Panc1 (cell line): ENCODE measurements at regions not wholly inside any gene's neighbourhood (a gene's known extent, or its start where the extent isn't known, plus 50 kb on each side); places are given as distances from the start of the nearest gene placed in this dataset.

Source experiments
- CTCF ChIP-seq: fragments of 450-650 bp; IDR thresholded peaks from 2 replicates; pipeline ENCODE4 v1.5.1; 2017; ENCODE audit warnings: mild to moderate bottlenecking
- POLR2AphosphoS5 ChIP-seq: IDR thresholded peaks from 2 replicates; pipeline ENCODE4 v1.6.1; 2012; ENCODE audit warnings: mild to moderate bottlenecking, low read depth, low read length, moderate library complexity
- REST ChIP-seq, 2 experiments: IDR thresholded peaks; 2 replicates each; pipeline ENCODE4 v1.6.1; 2011 to 2012; ENCODE audit warnings: low read depth in 2 of 2, control low read depth in 1 of 2, low read length in 1 of 2, mild to moderate bottlenecking in 1 of 2, moderate library complexity in 1 of 2; ENCODE audit not compliant: insufficient read depth in 1 of 2
- SIN3A ChIP-seq: IDR thresholded peaks from 2 replicates; pipeline ENCODE4 v1.6.1; 2012; ENCODE audit warnings: low read depth, mild to moderate bottlenecking, low read length, moderate library complexity, borderline replicate concordance; ENCODE audit not compliant: insufficient read depth
- TCF7L2 ChIP-seq: IDR thresholded peaks from 2 replicates; pipeline ENCODE4 v1.6.1; 2011; ENCODE audit warnings: mild to moderate bottlenecking, low read depth, low read length, inconsistent platforms

GRCh38 chr12:127005406-127005805, 1261.6 kb upstream of the TMEM132C start:
- TF ChIP-seq CTCF: no peak
- TF ChIP-seq POLR2AphosphoS5: no peak
- no peak for TF ChIP-seq TCF7L2
- TF ChIP-seq SIN3A: no peak
- no peak for TF ChIP-seq REST (IDR thresholded peaks at IDR 0.05; ENCODE audit: insufficient read depth in 1 of 2, low read depth in 2 of 2, low read length in 1 of 2)
